Stomach (tissue), 4 donors: ENCODE measurements at regions not wholly inside any gene's neighbourhood (a gene's known extent, or its start where the extent isn't known, plus 50 kb on each side); places are given as distances from the start of the nearest gene placed in this dataset.

Experiments
- EP300 ChIP-seq: sonication (generic); formaldehyde crosslinking; IDR thresholded peaks from one replicate; pipeline ENCODE4 v1.6.1; 2017; ENCODE audit warnings: antibody characterized with exemption
- POLR2AphosphoS5 ChIP-seq, 3 donors: sonication (generic); formaldehyde crosslinking; IDR thresholded peaks; one replicate each; pipeline ENCODE4 v1.6.1; 2016; ENCODE audit warnings: antibody characterized with exemption in 3 of 3
- TF ChIP-seq, protein P1 (sequence below), 7 experiments: fragments of 450-650 bp in 4 of 7; fragments of 200-600 bp in 3 of 7; sonication (generic) in 3 of 7; IDR thresholded peaks; one replicate each; pipeline ENCODE4 v1.5.1; 2016 to 2019; ENCODE audit warnings: antibody characterized with exemption in 7 of 7, control low read depth in 2 of 7, mild to moderate bottlenecking in 1 of 7

DNA sequence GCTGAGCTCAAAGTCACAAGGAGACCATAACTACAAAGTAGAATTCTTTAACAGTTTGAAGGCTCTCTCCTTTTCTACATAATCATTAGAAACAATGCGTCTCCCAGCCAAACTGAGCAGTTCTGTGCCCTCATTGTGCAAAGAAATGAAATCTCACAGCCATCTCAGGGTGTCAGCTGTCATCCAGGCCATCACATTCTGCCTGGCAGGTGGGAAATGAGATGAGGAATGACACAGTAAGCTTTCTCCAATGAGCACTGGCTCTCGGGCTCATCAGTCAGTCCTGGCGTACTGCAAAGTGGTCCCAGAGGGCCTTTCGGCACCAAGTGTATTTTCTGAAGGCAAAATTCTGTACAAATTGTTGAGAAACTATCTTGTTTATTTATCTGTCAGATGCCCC, 306.5 kb downstream of the KCTD12 start:
- TF ChIP-seq, protein P1, sequence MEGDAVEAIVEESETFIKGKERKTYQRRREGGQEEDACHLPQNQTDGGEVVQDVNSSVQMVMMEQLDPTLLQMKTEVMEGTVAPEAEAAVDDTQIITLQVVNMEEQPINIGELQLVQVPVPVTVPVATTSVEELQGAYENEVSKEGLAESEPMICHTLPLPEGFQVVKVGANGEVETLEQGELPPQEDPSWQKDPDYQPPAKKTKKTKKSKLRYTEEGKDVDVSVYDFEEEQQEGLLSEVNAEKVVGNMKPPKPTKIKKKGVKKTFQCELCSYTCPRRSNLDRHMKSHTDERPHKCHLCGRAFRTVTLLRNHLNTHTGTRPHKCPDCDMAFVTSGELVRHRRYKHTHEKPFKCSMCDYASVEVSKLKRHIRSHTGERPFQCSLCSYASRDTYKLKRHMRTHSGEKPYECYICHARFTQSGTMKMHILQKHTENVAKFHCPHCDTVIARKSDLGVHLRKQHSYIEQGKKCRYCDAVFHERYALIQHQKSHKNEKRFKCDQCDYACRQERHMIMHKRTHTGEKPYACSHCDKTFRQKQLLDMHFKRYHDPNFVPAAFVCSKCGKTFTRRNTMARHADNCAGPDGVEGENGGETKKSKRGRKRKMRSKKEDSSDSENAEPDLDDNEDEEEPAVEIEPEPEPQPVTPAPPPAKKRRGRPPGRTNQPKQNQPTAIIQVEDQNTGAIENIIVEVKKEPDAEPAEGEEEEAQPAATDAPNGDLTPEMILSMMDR (IDR thresholded peaks at IDR 0.05): no peak
- TF ChIP-seq EP300 (no peak), POLR2AphosphoS5 (IDR thresholded peaks at IDR 0.05) (no peak)
